ENCODE measurements at regions not wholly inside any gene's neighbourhood (a gene's known extent, or its start where the extent isn't known, plus 50 kb on each side); places are given as distances from the start of the nearest gene placed in this dataset.
"Not testable (repeated sequence)": the region's sequence is repeated elsewhere in the genome, so short reads cannot be mapped to it uniquely, and the experiment has no call there.

DNA sequence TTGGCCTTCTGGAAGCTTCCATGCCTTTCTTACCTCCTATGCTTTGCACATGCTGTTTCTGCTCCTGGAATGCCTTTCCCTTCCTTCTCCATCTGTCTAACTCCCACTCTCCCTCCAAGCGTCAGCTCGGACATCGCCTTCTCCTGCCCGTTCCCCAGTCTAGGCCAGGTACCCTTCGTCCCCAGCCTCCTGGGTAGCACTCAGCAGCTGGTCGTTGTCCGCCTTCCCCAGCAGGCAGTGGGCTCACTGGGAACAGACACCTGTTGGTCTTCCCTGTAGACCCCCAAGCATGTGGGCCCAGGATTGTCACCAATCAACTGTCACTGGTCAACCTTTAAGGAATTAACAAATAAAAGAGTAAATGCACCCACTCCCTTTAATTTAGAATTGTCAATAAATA lies 202.2 kb downstream of the RGS3 start:
- no peak for DNase-seq

DNA sequence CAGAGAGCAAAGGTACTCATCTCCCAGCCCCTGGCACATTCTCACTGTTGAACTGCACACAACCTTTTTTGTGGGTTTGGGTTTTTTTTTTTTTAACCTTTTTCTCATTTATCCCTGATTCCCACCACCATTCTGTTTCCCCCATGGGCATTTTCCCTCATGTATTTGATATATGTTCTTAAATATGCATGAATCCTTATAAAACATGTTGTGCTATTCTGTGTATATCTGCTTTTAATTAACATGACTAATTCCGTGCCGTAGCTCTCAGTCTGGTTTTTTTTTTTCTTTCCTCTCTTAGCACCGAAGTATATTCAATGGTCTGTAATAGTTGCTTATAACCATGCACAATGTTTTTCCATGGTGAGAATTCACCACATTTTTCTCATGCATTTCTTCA lies 204.5 kb downstream of the RGS3 start:
- DNase-seq: no peak

DNA sequence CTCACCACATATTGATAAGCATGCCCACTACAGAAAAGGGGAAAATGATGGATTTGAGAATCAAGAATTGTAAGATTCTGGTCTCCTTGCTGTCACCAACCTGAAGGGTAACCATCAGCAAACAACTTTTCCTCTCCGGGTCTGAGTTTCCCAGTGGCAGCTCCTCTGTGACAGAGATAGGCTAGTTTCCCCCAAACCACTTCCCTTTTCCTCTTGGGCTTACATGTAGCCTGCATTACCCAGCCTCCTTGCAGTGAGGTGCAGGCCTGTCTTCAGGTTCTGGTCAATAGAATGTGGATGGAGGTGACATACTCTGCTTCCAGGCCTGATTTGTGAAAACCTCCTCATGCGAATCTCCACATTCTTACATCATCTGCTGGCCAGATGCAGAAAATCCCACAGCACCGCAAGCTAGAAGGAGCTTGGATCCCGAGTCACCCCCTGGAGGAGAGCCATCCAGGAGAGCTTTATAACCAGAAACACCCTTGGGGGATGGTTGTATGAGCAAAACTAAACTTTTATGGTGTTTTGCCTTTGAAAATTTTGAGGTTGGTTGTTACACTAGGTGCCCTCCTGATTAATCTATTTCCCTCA lies 206.1 kb downstream of the RGS3 start:
- DNase-seq: no peak

DNA sequence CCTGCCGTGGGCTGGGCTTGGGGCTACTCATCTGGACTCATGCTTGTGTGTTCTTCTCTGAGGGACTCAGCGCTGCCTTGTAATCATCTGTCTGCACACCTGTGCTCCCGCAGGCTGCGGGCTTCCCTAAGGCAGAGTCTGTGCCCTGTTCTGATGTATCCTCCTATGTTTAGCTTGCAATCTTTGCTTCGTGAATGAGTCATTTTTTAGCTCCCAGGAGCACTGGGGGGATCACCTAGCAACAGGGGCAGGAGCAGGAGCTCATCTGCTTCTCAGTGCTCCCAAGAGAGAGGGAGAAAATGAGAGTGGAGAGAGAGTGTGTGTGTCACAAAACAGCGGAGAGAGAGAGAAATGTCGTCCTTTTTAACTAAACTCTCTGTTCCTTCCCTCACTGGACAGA lies 202.4 kb upstream of the ZNF618 start:
- no peak for DNase-seq

DNA sequence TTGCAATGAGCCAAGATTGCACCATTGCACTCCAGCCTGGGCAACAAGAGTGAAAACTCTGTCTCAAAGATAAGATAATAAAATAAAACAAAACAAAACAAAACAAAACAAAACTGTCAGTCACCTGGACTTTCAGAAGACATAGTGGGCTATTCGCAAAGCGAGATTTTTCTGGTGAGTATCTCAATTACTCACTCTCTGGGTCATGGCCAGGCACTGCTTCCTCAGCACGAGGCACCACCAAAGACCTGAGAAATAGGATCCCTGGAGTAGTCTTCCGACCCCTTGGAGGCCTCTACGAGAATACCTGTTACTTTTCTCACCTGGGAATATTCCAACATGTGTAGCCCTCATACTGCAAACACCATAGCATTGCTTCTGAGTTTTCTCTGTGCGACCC lies 201.7 kb upstream of the ZNF618 start:
- DNase-seq: no peak

DNA sequence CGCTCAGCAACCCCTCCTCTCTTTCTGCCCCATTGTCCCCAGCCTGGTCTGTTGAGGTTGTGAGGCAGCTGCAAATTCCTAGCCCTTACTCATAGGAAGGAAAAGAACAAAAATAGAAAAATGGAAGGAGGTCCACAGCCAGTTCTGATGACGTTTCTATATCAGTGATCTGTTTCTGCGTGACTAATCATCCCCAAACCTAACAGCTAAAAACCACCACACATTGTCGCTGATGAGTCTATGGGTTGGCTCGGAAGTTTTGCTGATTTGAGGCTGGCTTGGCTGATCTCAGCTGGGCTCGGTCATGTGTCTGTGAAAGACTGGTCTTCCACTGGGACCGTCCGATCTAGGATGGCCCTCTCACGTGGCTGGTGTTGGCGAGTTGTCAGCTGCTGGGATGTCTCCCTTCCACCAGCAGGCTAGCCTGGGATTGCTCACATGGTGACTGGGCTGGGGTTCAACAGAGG lies 200.6 kb upstream of the ZNF618 start:
- DNase-seq: no peak

DNA sequence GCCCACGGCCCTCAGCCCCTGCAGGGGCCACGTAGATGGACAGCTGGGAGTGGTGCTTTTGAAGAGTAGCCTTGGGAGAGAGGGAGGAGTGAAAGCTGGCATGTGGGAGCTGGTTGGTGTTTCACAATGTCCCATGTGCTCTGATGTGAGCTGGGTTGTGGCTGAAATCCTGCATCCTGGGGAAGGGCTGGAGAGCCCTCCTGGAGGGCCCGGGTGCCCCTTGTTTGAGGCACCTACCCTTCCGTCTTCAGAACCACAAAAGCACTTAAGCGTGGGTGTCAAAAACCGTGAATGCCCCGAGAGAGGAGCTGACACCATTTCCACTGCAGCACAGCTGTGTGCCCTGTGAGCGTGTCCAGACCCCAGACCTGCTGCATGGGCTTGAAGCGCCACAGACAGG lies 199.1 kb upstream of the ZNF618 start:
- DNase-seq: no peak

DNA sequence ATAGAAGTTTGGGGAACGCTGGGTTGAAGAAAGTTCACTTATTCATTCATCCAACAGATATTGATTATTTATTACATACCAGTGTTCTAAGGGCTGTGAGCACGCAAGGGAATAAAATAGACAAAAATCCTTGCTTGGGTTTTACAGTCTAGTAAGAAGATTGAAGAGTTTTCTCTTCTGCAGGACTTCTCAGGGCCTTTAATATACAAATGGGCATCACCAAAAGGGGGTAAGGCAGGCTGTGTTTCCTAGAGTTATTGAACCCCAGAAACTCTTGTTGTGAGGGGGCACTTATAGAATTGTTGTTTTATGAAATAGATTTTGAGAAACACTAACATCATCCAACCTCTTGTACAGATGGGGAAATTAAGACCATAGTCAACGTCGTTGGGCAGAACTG lies 198.5 kb upstream of the ZNF618 start:
- DNase-seq: no peak

DNA sequence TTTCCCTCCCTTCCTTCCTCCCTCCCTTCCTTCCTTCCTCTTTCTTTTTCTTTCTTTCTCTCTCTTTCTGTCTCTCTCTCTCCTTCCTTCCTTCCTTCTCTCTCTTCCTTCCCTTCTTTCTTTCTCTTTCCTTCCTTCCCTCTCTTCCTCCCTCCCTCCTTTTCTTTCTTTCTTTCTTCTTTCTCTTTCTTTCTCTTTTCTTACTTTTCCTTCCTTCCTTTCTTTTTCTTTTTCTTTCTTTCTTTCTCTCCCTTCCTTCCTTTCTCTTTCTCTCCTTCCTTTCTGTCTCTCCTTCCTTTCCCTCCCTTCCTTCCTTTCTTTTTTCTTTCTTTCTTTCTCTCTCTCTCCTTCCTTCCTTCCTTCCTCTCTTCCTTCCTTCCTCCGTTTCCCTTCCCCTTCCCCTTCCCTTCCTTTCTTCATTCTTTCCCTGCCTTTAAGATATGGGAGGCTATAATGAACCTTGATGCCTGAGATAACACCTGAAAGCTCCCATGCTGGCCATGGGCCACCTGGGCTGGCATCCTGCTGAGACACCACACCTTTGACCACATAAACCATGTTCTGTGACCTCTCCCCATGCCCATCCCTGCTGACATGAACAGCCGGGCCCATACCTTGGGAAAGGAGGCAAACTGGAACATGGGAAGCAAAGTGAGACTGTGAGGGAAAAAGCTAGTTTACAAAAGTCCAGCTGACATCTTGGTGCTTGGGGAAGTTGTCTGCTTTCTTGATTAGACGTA lies 197.8 kb upstream of the ZNF618 start:
- DNase-seq: no peak

DNA sequence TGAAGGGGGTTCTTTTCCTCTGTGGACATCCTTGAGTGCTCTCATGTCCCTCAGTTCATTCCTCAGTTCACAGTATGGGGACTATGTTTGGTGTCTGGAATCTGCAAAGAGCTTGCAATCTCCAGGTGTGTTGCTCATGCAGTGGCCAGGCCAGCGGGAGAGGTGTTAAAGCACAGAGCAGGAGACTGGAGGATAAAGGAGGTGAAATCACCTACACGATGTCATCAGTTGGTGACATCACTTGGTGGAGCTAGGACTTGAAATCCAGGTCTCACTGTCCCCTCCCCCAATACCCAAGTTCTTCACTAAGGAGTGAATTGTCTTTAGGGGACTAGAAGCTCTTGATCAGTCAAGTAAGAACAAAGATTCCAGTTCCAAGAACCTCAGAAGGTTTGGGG lies 197.3 kb upstream of the ZNF618 start:
- no peak for DNase-seq

DNA sequence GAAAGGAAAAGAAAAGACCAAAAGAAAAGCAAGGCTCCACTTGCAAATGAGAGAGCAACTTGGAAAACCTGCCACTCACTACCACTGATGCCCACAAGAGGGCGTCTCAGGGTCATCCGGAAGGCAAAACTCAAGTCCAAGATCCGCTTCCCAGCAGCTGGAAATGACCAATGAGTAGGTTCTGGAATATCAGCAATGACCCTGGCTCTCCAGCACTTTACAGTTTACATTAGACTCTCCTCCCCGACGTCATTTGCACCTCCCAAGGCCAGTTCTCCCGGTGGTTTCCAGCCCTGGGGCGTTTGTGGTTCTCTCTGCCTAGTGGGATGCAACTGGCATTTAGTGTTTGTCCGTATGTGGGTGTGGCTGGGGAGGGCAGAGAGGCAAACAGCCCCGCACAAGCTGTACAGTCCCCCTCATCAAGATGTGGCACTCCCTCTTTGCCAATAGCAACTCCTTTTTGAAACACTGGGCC lies 193.8 kb upstream of the ZNF618 start:
- DNase-seq: no peak

DNA sequence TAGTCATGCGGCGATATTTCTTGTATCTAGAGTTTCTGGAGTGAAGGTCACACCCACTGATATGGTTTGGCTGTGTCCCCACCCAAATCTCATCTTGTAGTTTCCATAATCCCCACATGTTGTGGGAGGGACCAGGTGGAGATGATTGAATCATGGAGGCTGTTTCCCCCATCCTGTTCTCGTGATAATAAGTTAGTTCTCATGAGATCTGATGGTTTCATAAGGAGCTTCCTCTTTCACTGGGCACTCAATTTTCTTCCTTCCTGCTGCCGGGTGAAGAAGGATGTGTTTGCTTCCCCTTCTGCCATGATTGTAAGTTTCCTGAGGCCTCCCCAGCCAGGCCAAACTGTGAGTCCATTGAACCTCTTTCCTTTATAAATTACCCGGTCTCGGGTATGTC lies 190.5 kb upstream of the ZNF618 start:
- DNase-seq: not testable (repeated sequence)

DNA sequence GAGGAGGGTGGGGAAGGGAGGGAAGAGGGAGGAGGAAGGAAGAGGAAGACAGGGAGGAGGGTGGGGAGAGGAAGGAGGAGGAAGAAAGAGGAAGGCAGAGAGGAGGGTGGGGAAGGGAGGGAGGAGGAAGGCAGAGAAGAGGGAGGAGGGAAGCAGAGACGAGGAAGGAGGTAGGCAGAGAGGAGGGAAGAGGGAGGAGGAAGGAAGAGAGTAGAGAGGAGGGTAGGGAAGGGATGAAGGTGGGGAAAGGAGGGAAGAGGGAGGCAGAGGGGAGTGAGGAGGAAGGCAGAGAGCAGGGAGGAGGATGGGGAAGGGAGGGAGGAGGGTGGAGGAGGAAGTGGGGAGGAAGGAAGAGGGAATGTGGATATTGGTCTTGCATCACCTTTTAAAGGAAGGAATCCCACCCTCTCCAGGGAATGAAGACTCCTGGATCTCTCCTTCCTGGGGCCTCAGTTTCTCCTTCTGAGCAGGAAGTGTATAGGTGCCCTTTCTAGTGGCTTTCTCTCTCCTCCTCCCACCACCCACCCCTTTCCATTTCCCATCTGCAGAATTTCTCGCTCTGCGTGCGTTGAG lies 188.9 kb upstream of the ZNF618 start:
- no peak for DNase-seq

DNA sequence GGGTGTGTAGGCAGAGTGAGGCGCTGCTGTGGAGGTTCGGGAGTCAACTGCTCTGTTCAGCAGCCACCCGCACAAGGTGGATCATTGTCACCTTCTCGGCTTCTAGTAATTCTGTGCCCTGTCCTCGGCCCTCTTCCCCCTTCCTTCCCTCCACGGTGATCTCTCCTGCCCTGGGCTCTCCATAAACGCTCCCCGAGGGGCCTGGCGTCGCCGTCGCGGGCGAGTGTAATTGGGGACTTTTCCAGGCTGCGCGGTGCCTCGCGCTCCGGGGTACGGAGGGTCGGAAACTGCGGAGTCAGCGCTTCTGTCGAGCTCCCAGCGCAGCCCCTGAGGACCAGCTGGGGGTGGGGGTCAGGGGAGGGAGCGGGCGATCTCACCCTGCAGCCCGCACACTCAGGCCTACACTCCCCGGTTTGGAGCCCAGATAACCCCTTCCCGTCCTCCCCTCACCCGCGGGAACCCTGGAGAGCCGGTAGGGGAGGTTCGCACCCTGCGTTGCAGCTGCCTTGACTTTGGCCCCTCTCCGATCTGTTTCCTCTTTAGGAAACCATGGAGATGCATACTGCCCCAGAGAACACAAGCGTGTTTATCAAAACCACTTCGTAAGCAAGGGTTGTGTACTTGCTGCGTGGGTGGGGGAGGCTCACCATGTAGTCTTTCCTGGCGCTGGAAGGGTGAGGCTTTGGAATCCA lies 188.3 kb upstream of the ZNF618 start:
- DNase-seq: no peak

DNA sequence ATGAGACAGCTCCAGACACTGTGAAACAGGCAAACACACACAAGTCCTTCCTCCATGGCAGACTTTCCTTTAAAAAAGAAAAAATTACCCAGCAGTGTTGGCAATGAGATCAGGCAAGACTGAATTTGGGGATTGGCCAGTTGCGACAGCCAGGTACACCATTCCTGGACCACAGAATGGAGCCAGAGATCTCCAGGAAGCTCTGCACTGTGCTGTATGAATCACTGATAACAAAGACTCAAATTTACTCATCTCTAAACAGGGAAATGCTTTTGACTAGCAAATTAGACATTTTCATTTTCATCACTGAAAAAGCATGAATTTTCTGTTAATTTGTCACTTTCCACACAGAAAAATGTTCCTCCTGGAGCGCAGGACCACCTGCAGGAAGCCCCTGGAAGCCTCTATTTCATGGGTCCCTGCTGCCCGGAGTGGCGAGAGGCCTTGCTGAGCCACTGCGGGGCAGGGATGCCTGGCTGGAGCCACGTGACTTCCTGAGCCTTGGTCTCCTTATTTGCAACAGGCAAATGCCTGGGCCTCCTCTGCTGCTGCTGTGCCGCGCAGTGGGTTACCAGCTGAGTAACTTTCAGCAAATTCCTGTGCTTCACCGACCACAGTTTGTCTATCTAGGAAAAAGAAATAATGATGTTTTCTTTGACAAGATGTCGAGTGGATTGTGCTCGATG lies 185.9 kb upstream of the ZNF618 start:
- DNase-seq: no peak

DNA sequence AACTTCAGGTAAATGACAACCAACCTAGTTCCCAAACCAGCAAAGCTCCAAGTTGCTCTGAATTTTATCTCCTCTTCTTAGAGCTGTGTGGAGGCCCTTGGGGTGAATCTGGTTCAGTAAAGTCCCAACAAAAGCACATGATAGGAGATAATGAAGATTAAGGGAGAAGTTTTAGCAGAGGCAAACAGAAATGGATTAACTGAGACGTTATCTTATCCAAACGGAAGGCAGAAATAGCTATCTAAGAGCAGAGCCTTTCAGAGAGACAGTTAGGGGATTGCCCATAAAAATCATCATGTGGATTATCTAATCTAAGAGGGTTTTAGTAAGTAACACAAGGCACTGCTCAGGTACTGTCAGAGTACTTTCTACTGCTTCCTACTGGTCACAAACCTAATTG lies 183.9 kb upstream of the ZNF618 start:
- DNase-seq: no peak

DNA sequence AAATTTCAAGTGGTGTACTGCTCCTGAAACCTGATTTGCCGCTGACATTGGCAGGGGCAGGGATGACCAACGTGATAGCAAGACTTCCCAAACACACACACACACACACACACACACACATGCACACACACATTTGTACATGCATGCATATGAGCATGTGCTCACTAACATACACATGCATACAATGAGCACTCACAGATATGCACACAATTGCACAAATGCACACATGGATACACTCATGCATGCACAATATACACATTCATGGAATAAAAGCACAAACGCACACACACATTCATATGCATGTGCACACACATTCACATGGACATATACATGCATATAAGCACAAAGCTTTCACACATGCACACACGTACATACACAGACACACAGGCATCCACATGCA lies 181.2 kb upstream of the ZNF618 start:
- no peak for DNase-seq

DNA sequence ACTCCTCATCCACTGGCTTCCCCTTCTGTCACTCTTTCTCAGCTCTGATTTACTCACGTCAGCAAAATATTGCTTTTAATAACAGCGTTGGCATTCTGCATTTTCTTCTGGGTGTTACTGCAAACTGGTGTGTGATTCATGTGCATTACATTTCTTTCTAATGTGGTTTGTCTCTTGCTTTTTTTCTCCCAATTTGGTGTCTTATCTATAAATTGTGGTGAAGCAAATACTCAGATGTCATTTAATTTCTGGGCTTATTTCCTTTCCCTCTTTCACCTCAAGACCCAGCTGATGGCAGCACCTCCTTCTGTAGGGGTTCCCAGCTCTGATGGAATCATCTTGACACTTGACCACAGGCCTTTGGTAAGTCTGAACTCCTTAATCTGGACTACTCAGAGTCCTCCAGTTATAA lies 180.7 kb upstream of the ZNF618 start:
- no peak for DNase-seq

DNA sequence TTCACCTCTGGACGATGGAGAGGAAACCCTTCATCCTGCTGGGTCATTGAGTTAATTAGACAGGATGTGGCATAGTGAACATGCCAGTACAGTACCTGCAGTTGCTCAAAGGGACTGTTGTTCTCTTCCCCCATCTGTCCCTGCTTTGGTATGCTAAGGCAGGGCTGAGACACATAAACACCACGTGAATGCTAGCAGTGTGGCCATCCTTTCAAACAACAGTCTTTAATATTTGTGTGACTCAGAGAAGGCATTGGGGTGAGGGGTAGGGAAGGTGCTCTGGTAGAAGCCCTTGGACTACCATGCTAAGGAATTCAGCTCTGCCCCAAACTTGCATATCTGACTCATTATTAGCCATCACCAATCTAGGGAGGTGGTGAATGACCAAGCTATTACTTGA lies 180.2 kb upstream of the ZNF618 start:
- no peak for DNase-seq

DNA sequence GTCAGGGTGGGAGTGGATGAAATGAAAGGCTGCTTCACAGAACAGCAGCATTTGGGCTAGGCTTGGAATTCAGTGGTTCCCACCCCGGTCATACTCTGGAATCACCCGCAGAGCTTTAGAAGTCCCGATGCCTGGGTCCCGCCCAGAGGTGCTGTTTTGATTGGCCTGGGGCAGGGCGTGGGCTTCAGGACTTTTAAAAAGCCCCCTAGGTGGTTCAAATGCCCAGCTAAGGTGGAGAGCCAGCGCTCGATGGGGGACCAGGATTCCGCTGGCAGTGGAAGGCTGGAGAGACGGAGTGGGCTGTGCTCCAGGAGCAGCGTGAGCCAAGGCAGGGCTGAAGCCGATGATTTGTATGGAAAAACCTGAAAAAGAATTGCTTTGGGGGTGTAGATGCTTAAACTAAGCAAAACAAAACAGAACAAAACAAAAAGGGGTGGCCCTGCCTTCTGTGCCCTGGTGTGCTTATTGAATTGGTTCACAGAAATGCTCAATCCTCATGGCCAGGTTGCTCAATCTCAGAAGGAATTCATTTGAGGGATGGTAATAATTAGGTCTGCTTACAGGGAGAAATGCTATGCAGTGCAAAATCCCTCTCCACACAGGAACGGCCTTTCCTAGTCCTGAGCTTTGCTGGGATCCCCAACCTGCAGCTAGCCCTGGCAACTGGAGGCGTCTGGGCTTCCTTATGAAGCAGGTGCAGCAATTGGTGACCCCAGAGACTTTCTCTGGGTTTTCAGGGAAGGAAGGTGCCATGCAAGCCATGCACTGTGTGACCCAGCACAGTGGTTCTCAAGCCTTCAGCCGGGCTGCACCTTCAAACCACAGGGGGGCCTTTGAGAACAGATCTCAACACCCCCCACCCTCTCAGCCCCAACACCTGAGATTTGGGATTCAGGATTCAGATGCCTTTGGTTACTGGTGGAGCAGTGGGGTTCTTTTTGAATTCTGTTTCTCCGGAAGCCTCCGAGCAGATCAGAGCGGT lies 174.0 kb upstream of the ZNF618 start:
- no peak for DNase-seq

DNA sequence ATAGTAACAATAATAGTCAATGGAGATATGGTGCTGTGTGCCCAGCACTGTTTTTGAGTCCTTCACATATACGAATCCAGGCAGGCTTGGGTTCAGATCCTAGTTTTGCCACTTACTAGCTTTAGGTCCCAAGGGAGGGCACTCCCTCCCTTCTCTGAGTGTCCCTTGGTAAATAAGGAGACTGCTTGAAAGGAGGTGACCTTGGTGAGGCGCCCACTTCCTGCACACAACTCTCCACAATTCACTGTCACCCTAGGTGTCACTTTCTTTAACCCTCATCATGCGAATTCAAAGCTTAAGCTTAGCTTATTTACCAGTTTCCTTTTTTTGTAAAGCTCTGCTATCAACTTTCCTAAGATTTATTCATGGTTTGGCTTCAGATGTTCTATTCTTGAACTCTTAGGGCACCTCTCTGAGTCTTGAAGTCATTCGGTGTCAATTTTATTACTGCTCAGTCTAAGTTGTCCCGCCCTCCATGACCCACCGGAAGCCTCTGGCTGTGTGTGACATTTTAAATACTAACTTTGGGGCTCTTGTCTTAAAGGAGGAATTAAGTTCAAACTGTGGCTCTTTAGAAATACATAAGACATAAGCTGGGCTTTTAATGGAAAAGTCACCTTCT lies 170.7 kb upstream of the ZNF618 start:
- DNase-seq: no peak

All from NCI-H1436 (cell line).